ENCODE measurements at regions not wholly inside any gene's neighbourhood (a gene's known extent, or its start where the extent isn't known, plus 50 kb on each side); places are given as distances from the start of the nearest gene placed in this dataset.

DNA sequence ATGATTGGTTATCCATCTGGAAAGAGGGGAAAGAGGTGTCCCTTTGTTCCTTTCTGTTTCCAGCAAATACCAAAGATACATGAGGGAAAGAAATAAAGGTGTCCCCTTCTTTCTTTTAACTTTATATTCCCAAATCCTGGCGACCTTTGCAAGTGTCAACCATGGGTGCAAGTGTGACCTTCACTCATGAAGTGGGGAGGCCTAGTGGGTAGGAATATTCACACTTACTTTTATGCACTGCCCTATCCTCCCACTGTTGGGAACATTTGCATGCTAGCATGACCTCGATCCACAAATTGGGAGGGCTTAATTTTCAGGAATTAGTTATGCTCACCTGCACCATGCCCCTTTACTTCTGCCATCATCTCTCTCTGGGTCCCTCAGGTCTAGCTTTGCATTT, 70.2 kb upstream of the ZNF804A start:
- TF ChIP-seq, protein P1, sequence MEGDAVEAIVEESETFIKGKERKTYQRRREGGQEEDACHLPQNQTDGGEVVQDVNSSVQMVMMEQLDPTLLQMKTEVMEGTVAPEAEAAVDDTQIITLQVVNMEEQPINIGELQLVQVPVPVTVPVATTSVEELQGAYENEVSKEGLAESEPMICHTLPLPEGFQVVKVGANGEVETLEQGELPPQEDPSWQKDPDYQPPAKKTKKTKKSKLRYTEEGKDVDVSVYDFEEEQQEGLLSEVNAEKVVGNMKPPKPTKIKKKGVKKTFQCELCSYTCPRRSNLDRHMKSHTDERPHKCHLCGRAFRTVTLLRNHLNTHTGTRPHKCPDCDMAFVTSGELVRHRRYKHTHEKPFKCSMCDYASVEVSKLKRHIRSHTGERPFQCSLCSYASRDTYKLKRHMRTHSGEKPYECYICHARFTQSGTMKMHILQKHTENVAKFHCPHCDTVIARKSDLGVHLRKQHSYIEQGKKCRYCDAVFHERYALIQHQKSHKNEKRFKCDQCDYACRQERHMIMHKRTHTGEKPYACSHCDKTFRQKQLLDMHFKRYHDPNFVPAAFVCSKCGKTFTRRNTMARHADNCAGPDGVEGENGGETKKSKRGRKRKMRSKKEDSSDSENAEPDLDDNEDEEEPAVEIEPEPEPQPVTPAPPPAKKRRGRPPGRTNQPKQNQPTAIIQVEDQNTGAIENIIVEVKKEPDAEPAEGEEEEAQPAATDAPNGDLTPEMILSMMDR (IDR thresholded peaks at IDR 0.05): no peak
- TF ChIP-seq POLR2AphosphoS5 (IDR thresholded peaks at IDR 0.05) (no peak), EP300 (IDR thresholded peaks at IDR 0.05) (no peak)
